GM23338 (cell line): ENCODE measurements at regions not wholly inside any gene's neighbourhood (a gene's known extent, or its start where the extent isn't known, plus 50 kb on each side); places are given as distances from the start of the nearest gene placed in this dataset.

Experiments used
- ATAC-seq: fragments of 200-7000 bp; cut with Tn5 transposase; 3 replicates; pipeline ENCODE4 v1.9.1; 2020
- DNase-seq: peaks from one replicate; pipeline ENCODE4 v3.0.0-alpha.2; 2015; ENCODE audit warnings: low spot score
- H2AFZ ChIP-seq: fragments of 200-600 bp; sonication (generic); 2 replicates; pipeline ENCODE4 v1.8.0; 2016; ENCODE audit warnings: antibody characterized with exemption, mild to moderate bottlenecking, moderate library complexity
- H3F3A ChIP-seq: fragments of 200-600 bp; sonication (generic); replicated peaks from 2 replicates; pipeline ENCODE4 v1.8.0; 2017; ENCODE audit warnings: antibody characterized with exemption, mixed run types, low read depth
- H3K27ac ChIP-seq: fragments of 200-600 bp; sonication (generic); 2 replicates; pipeline ENCODE4 v1.6.1; 2016; ENCODE audit warnings: low read depth
- H3K27me3 ChIP-seq: fragments of 200-600 bp; sonication (generic); 2 replicates; pipeline ENCODE4 v1.8.0; 2016; ENCODE audit warnings: mild to moderate bottlenecking, mixed run types, moderate library complexity; ENCODE audit not compliant: insufficient read depth
- H3K36me3 ChIP-seq: fragments of 200-600 bp; sonication (generic); 2 replicates; pipeline ENCODE4 v1.8.0; 2016; ENCODE audit warnings: mild to moderate bottlenecking; ENCODE audit not compliant: insufficient read depth
- H3K4me1 ChIP-seq: fragments of 200-600 bp; sonication (generic); 2 replicates; pipeline ENCODE4 v1.8.0; 2016; ENCODE audit warnings: mild to moderate bottlenecking, moderate library complexity; ENCODE audit not compliant: insufficient read depth
- H3K4me2 ChIP-seq: fragments of 200-600 bp; sonication (generic); 2 replicates; pipeline ENCODE4 v1.7.1; 2017; ENCODE audit warnings: mixed run types
- H3K4me3 ChIP-seq: fragments of 200-600 bp; sonication (generic); 2 replicates; pipeline ENCODE4 v1.6.1; 2016; ENCODE audit warnings: mixed run types
- H3K79me2 ChIP-seq: fragments of 200-600 bp; sonication (generic); replicated peaks from 2 replicates; pipeline ENCODE4 v1.8.0; 2017; ENCODE audit warnings: mild to moderate bottlenecking; ENCODE audit not compliant: insufficient read depth
- H3K9me2 ChIP-seq: fragments of 200-600 bp; sonication (generic); 2 replicates; pipeline ENCODE4 v1.8.0; 2017; ENCODE audit not compliant: insufficient read depth
- H4K20me1 ChIP-seq: fragments of 200-600 bp; sonication (generic); replicated peaks from 2 replicates; pipeline ENCODE4 v1.8.0; 2017; ENCODE audit warnings: mild to moderate bottlenecking; ENCODE audit not compliant: insufficient read depth
- H3K27ac Mint-ChIP-seq: 2 replicates; pipeline ENCODE4 v1.8.0; 2020; ENCODE audit warnings: inconsistent platforms, mild to moderate bottlenecking, moderate library complexity, mixed read lengths
- H3K27me3 Mint-ChIP-seq: 3 replicates; pipeline ENCODE4 v1.8.0; 2022; ENCODE audit warnings: low read depth, mild to moderate bottlenecking, moderate library complexity, mixed read lengths, inconsistent platforms; ENCODE audit not compliant: insufficient read depth, poor library complexity
- H3K36me3 Mint-ChIP-seq: 3 replicates; pipeline ENCODE4 v1.8.0; 2021; ENCODE audit warnings: low read depth, mild to moderate bottlenecking, inconsistent platforms, moderate library complexity, mixed read lengths
- H3K4me1 Mint-ChIP-seq: 3 replicates; pipeline ENCODE4 v1.8.0; 2020; ENCODE audit warnings: mild to moderate bottlenecking, inconsistent platforms, mixed read lengths
- H3K4me3 Mint-ChIP-seq: 3 replicates; pipeline ENCODE4 v1.8.0; 2021; ENCODE audit warnings: moderate library complexity, mild to moderate bottlenecking, inconsistent platforms, mixed read lengths
- H3K9me3 Mint-ChIP-seq: 3 replicates; pipeline ENCODE4 v1.8.0; 2020; ENCODE audit warnings: moderate library complexity, mild to moderate bottlenecking, inconsistent platforms, mixed read lengths
- TF ChIP-seq, protein P1 (sequence below): fragments of 250-450 bp; sonication (Bioruptor Pico); IDR thresholded peaks from 2 replicates; pipeline ENCODE4 v1.5.0; 2020; ENCODE audit warnings: mild to moderate bottlenecking, moderate library complexity
- TF ChIP-seq, protein P2 (sequence below), 2 experiments: fragments of 200-600 bp in 1 of 2; sonication (generic) in 1 of 2; conservative IDR thresholded peaks; 2 replicates each; pipeline versions ENCODE4 v1.5.1 to v1.6.1; 2016 to 2017; ENCODE audit warnings: antibody characterized with exemption in 2 of 2, low read depth in 2 of 2, mild to moderate bottlenecking in 2 of 2, moderate library complexity in 1 of 2
- TF ChIP-seq, protein P3 (sequence below): IDR thresholded peaks from one replicate; pipeline ENCODE4 v1.6.1; 2018; ENCODE audit warnings: antibody characterized with exemption; ENCODE audit not compliant: unreplicated experiment

DNA sequence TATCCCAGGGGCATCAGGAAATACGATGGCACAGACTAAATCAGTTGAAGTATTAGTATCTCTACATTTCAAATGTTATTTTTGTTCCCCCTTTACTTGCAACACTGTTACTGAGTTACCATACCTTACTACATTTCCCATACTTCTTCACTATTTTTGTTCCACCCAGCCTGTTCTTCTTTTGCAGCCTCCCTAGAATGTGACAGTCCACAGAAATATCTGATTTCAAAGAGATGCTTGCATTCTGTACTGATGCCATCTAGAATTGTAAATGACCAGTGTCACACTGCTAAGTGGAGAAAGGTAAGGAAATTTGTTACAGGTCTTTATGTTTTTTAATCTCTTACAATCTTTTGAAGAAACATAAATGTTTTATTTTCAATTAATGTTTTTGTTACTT, 279.9 kb downstream of the CCER1 start (continued):
- TF ChIP-seq, protein P1, sequence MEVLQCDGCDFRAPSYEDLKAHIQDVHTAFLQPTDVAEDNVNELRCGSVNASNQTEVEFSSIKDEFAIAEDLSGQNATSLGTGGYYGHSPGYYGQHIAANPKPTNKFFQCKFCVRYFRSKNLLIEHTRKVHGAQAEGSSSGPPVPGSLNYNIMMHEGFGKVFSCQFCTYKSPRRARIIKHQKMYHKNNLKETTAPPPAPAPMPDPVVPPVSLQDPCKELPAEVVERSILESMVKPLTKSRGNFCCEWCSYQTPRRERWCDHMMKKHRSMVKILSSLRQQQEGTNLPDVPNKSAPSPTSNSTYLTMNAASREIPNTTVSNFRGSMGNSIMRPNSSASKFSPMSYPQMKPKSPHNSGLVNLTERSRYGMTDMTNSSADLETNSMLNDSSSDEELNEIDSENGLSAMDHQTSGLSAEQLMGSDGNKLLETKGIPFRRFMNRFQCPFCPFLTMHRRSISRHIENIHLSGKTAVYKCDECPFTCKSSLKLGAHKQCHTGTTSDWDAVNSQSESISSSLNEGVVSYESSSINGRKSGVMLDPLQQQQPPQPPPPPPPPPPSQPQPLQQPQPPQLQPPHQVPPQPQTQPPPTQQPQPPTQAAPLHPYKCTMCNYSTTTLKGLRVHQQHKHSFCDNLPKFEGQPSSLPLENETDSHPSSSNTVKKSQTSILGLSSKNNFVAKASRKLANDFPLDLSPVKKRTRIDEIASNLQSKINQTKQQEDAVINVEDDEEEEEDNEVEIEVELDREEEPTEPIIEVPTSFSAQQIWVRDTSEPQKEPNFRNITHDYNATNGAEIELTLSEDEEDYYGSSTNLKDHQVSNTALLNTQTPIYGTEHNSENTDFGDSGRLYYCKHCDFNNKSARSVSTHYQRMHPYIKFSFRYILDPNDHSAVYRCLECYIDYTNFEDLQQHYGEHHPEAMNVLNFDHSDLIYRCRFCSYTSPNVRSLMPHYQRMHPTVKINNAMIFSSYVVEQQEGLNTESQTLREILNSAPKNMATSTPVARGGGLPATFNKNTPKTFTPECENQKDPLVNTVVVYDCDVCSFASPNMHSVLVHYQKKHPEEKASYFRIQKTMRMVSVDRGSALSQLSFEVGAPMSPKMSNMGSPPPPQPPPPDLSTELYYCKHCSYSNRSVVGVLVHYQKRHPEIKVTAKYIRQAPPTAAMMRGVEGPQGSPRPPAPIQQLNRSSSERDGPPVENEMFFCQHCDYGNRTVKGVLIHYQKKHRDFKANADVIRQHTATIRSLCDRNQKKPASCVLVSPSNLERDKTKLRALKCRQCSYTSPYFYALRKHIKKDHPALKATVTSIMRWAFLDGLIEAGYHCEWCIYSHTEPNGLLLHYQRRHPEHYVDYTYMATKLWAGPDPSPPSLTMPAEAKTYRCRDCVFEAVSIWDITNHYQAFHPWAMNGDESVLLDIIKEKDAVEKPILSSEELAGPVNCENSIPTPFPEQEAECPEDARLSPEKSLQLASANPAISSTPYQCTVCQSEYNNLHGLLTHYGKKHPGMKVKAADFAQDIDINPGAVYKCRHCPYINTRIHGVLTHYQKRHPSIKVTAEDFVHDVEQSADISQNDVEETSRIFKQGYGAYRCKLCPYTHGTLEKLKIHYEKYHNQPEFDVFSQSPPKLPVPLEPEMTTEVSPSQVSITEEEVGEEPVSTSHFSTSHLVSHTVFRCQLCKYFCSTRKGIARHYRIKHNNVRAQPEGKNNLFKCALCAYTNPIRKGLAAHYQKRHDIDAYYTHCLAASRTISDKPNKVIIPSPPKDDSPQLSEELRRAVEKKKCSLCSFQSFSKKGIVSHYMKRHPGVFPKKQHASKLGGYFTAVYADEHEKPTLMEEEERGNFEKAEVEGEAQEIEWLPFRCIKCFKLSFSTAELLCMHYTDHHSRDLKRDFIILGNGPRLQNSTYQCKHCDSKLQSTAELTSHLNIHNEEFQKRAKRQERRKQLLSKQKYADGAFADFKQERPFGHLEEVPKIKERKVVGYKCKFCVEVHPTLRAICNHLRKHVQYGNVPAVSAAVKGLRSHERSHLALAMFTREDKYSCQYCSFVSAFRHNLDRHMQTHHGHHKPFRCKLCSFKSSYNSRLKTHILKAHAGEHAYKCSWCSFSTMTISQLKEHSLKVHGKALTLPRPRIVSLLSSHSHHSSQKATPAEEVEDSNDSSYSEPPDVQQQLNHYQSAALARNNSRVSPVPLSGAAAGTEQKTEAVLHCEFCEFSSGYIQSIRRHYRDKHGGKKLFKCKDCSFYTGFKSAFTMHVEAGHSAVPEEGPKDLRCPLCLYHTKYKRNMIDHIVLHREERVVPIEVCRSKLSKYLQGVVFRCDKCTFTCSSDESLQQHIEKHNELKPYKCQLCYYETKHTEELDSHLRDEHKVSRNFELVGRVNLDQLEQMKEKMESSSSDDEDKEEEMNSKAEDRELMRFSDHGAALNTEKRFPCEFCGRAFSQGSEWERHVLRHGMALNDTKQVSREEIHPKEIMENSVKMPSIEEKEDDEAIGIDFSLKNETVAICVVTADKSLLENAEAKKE: no peak

DNA sequence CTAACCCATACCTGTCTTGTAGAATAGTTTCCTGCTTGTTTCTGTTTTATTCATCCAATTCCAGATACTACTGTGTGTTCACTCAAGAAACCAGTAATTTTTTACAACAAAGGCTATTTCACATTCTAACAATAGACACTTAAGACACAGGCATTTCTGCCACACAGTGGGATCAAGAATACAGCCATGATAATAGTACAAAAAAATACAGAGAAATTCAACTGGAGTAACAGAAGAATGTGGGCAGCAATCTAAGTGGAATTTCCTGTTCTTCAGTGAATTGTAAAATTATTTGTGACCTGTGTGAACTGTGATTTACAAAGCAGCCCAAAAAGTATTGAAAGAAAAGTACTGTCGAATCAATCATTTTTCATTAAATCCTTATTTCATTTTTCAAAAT, 282.9 kb downstream of the CCER1 start:
- H3K27me3 Mint-ChIP-seq: no peaks in the 10 kb centered on the region
- H3K4me1 ChIP-seq: no peaks in the 10 kb centered on the region
- H3K4me1 Mint-ChIP-seq: no peaks in the 10 kb centered on the region
- H3K4me3 Mint-ChIP-seq: no peak overlapping the region
- no peaks in the 10 kb centered on the region for H3K36me3 Mint-ChIP-seq
- no peaks in the 10 kb centered on the region for H3K9me3 Mint-ChIP-seq
- H3K4me2 ChIP-seq: no peak overlapping the region
- H3K4me3 ChIP-seq: no peak overlapping the region
- no peak overlapping the region for H2AFZ ChIP-seq
- 0 out of 2 replicates have a peak, but pooled peaks cover 3% of the 10 kb centered on the region for H3K9me2 ChIP-seq
- H4K20me1 ChIP-seq: no peaks in the 10 kb centered on the region
- no peaks in the 10 kb centered on the region for H3K27me3 ChIP-seq
- no peaks in the 10 kb centered on the region for H3K36me3 ChIP-seq
- DNase-seq: no peak
- no peak for ATAC-seq
- no peaks in the 10 kb centered on the region for H3F3A ChIP-seq
- H3K79me2 ChIP-seq: no peaks in the 10 kb centered on the region
- no peak overlapping the region; the same call in 1 of the 2 replicates for H3K27ac Mint-ChIP-seq
- H3K27ac ChIP-seq: no peak overlapping the region
- TF ChIP-seq, protein P2, sequence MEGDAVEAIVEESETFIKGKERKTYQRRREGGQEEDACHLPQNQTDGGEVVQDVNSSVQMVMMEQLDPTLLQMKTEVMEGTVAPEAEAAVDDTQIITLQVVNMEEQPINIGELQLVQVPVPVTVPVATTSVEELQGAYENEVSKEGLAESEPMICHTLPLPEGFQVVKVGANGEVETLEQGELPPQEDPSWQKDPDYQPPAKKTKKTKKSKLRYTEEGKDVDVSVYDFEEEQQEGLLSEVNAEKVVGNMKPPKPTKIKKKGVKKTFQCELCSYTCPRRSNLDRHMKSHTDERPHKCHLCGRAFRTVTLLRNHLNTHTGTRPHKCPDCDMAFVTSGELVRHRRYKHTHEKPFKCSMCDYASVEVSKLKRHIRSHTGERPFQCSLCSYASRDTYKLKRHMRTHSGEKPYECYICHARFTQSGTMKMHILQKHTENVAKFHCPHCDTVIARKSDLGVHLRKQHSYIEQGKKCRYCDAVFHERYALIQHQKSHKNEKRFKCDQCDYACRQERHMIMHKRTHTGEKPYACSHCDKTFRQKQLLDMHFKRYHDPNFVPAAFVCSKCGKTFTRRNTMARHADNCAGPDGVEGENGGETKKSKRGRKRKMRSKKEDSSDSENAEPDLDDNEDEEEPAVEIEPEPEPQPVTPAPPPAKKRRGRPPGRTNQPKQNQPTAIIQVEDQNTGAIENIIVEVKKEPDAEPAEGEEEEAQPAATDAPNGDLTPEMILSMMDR (conservative IDR thresholded peaks at IDR 0.05; ENCODE audit: low read depth in 2 of 2): no peak
- TF ChIP-seq, protein P3, sequence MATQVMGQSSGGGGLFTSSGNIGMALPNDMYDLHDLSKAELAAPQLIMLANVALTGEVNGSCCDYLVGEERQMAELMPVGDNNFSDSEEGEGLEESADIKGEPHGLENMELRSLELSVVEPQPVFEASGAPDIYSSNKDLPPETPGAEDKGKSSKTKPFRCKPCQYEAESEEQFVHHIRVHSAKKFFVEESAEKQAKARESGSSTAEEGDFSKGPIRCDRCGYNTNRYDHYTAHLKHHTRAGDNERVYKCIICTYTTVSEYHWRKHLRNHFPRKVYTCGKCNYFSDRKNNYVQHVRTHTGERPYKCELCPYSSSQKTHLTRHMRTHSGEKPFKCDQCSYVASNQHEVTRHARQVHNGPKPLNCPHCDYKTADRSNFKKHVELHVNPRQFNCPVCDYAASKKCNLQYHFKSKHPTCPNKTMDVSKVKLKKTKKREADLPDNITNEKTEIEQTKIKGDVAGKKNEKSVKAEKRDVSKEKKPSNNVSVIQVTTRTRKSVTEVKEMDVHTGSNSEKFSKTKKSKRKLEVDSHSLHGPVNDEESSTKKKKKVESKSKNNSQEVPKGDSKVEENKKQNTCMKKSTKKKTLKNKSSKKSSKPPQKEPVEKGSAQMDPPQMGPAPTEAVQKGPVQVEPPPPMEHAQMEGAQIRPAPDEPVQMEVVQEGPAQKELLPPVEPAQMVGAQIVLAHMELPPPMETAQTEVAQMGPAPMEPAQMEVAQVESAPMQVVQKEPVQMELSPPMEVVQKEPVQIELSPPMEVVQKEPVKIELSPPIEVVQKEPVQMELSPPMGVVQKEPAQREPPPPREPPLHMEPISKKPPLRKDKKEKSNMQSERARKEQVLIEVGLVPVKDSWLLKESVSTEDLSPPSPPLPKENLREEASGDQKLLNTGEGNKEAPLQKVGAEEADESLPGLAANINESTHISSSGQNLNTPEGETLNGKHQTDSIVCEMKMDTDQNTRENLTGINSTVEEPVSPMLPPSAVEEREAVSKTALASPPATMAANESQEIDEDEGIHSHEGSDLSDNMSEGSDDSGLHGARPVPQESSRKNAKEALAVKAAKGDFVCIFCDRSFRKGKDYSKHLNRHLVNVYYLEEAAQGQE: no peak
- TF ChIP-seq, protein P1: no peak
